ENCODE measurements at regions not wholly inside any gene's neighbourhood (a gene's known extent, or its start where the extent isn't known, plus 50 kb on each side); places are given as distances from the start of the nearest gene placed in this dataset.

- DNase-seq (ENCODE audit: low read depth, low spot score): no peak
- no peak overlapping the region for H3K27ac ChIP-seq
Measured at GRCh38 chr6:125682939-125683338, 66.5 kb upstream of the HEY2 start.

- DNase-seq (ENCODE audit: low read depth, low spot score): no peak
- no peak overlapping the region for H3K27ac ChIP-seq
Measured at GRCh38 chr6:125688138-125688537, 61.3 kb upstream of the HEY2 start.

- no peak for DNase-seq (ENCODE audit: low read depth, low spot score)
- no peak overlapping the region for H3K27ac ChIP-seq
Measured at GRCh38 chr6:125693480-125693879, 56.0 kb upstream of the HEY2 start.

- no peak overlapping the region for H3K27ac ChIP-seq
- DNase-seq (ENCODE audit: low read depth, low spot score): no peak
Measured at GRCh38 chr6:125699591-125699990, 49.8 kb upstream of the HEY2 start.

Data from epithelial cell of prostate (primary cell).